GM12878 (cell line): ENCODE measurements at regions not wholly inside any gene's neighbourhood (a gene's known extent, or its start where the extent isn't known, plus 50 kb on each side); places are given as distances from the start of the nearest gene placed in this dataset.

Experiments
- BMI1 ChIP-seq: fragments of 450-650 bp; IDR thresholded peaks from 2 replicates; pipeline ENCODE4 v1.6.1; 2016; ENCODE audit warnings: mild to moderate bottlenecking, moderate library complexity, borderline replicate concordance
- EGR1 ChIP-seq, 2 experiments: IDR thresholded peaks; 1 replicate in 1 of 2; 2 replicates in 1 of 2; pipeline ENCODE4 v1.6.1; 2011 to 2012; ENCODE audit warnings: low read depth in 2 of 2, low read length in 2 of 2, borderline replicate concordance in 1 of 2, mild to moderate bottlenecking in 1 of 2, moderate library complexity in 1 of 2
- ETV6 ChIP-seq, 2 experiments: fragments of 450-650 bp in 1 of 2; IDR thresholded peaks in 1 of 2; conservative IDR thresholded peaks in 1 of 2; 2 replicates each; pipeline ENCODE4 v1.6.1; 2014; ENCODE audit warnings: antibody characterized with exemption in 1 of 2, borderline replicate concordance in 1 of 2, low read depth in 1 of 2, mild to moderate bottlenecking in 1 of 2, moderate library complexity in 1 of 2
- NFIC ChIP-seq: IDR thresholded peaks from 2 replicates; pipeline ENCODE4 v1.6.1; 2012; ENCODE audit warnings: low read depth, mild to moderate bottlenecking, inconsistent platforms, low read length, moderate library complexity
- PAX5 ChIP-seq: IDR thresholded peaks from 2 replicates; pipeline ENCODE4 v1.6.1; 2011; ENCODE audit warnings: low read depth, low read length, borderline replicate concordance
- SKIL ChIP-seq: fragments of 450-650 bp; IDR thresholded peaks from 2 replicates; pipeline ENCODE4 v1.6.1; 2017; ENCODE audit warnings: mild to moderate bottlenecking, low read depth, inconsistent platforms; ENCODE audit not compliant: poor library complexity, severe bottlenecking
- SMC3 ChIP-seq: IDR thresholded peaks from 2 replicates; pipeline ENCODE4 v1.6.1; 2011; ENCODE audit warnings: low read length, improper control_type of control experiment, borderline replicate concordance
- SUZ12 ChIP-seq: fragments of 200-600 bp; sonication (generic); IDR thresholded peaks from one replicate; pipeline ENCODE4 v1.6.1; 2018; ENCODE audit warnings: antibody characterized with exemption, mild to moderate bottlenecking; ENCODE audit not compliant: unreplicated experiment
- TF ChIP-seq, protein P1 (sequence below), 3 experiments: IDR thresholded peaks in 2 of 3; conservative IDR thresholded peaks in 1 of 3; 2 replicates each; pipeline ENCODE4 v1.5.1; 2011; ENCODE audit warnings: low read depth in 3 of 3, low read length in 3 of 3, mild to moderate bottlenecking in 3 of 3, control low read depth in 2 of 3, moderate library complexity in 2 of 3, inconsistent platforms in 1 of 3, mixed read lengths in 1 of 3; ENCODE audit not compliant: control insufficient read depth in 2 of 3, insufficient read depth in 1 of 3; ENCODE audit errors: extremely low read depth in 1 of 3
- TF ChIP-seq, protein P2 (sequence below): IDR thresholded peaks from 2 replicates; pipeline ENCODE4 v1.6.1; 2012; ENCODE audit warnings: improper control_type of control experiment, low read depth, low read length; ENCODE audit not compliant: insufficient replicate concordance

DNA sequence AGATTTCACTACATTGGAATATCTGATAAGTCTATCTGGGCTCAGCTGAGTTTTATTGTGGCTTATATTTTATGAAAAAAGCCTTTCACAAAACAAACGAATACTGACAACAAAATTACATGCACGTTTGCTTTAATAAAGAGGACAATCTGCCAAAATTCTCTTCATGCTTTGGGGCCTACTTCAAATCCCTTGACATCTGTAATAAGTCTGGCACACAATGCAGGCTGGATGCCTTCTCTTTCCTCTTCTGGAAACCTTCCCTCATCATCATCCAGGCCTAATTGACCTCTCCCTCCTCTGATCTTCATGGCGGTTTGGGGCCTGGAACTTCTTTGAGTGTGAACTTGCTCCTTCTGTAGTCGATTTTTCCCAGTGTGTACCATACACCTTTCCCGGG is 70.3 kb downstream of the MAP10 start (continued):
- TF ChIP-seq NFIC (no peak), EGR1 (IDR thresholded peaks at IDR 0.05; ENCODE audit: borderline replicate concordance in 1 of 2, low read depth in 2 of 2, low read length in 2 of 2) (no peak), BMI1 (no peak), PAX5 (no peak), SKIL (no peak), ETV6 (conservative IDR thresholded peaks at IDR 0.05 in 1 of 2, IDR thresholded peaks at IDR 0.05 in 1 of 2; ENCODE audit: borderline replicate concordance in 1 of 2, low read depth in 1 of 2) (no peak), SMC3 (no peak), SUZ12 (no peak)
- TF ChIP-seq, protein P1, sequence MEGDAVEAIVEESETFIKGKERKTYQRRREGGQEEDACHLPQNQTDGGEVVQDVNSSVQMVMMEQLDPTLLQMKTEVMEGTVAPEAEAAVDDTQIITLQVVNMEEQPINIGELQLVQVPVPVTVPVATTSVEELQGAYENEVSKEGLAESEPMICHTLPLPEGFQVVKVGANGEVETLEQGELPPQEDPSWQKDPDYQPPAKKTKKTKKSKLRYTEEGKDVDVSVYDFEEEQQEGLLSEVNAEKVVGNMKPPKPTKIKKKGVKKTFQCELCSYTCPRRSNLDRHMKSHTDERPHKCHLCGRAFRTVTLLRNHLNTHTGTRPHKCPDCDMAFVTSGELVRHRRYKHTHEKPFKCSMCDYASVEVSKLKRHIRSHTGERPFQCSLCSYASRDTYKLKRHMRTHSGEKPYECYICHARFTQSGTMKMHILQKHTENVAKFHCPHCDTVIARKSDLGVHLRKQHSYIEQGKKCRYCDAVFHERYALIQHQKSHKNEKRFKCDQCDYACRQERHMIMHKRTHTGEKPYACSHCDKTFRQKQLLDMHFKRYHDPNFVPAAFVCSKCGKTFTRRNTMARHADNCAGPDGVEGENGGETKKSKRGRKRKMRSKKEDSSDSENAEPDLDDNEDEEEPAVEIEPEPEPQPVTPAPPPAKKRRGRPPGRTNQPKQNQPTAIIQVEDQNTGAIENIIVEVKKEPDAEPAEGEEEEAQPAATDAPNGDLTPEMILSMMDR (IDR thresholded peaks at IDR 0.05 in 2 of 3, conservative IDR thresholded peaks at IDR 0.05 in 1 of 3; ENCODE audit: control insufficient read depth in 2 of 3, extremely low read depth in 1 of 3, insufficient read depth in 1 of 3, low read depth in 3 of 3, low read length in 3 of 3), result no peak
- TF ChIP-seq, protein P2, sequence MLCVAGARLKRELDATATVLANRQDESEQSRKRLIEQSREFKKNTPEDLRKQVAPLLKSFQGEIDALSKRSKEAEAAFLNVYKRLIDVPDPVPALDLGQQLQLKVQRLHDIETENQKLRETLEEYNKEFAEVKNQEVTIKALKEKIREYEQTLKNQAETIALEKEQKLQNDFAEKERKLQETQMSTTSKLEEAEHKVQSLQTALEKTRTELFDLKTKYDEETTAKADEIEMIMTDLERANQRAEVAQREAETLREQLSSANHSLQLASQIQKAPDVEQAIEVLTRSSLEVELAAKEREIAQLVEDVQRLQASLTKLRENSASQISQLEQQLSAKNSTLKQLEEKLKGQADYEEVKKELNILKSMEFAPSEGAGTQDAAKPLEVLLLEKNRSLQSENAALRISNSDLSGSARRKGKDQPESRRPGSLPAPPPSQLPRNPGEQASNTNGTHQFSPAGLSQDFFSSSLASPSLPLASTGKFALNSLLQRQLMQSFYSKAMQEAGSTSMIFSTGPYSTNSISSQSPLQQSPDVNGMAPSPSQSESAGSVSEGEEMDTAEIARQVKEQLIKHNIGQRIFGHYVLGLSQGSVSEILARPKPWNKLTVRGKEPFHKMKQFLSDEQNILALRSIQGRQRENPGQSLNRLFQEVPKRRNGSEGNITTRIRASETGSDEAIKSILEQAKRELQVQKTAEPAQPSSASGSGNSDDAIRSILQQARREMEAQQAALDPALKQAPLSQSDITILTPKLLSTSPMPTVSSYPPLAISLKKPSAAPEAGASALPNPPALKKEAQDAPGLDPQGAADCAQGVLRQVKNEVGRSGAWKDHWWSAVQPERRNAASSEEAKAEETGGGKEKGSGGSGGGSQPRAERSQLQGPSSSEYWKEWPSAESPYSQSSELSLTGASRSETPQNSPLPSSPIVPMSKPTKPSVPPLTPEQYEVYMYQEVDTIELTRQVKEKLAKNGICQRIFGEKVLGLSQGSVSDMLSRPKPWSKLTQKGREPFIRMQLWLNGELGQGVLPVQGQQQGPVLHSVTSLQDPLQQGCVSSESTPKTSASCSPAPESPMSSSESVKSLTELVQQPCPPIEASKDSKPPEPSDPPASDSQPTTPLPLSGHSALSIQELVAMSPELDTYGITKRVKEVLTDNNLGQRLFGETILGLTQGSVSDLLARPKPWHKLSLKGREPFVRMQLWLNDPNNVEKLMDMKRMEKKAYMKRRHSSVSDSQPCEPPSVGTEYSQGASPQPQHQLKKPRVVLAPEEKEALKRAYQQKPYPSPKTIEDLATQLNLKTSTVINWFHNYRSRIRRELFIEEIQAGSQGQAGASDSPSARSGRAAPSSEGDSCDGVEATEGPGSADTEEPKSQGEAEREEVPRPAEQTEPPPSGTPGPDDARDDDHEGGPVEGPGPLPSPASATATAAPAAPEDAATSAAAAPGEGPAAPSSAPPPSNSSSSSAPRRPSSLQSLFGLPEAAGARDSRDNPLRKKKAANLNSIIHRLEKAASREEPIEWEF, result no peak
